ENCODE measurements at regions not wholly inside any gene's neighbourhood (a gene's known extent, or its start where the extent isn't known, plus 50 kb on each side); places are given as distances from the start of the nearest gene placed in this dataset.
A peak's percentile ranks its signal among the peaks of the same experiment; 100 is the strongest.

- peak; percentile 68 for DNase-seq (ENCODE audit: low read depth)
- H3K4me3 ChIP-seq (ENCODE audit: low read length) = no peak overlapping the region
- TF ChIP-seq CTCF (conservative IDR thresholded peaks at IDR 0.05; ENCODE audit: low read length) = no peak
These were observed 153.6 kb downstream of the VEGFA start for GRCh38 chr6:43923376-43924221.

- DNase-seq (ENCODE audit: low read depth) = no peak
- no peak for TF ChIP-seq CTCF (conservative IDR thresholded peaks at IDR 0.05; ENCODE audit: low read length)
These were observed 152.7 kb downstream of the VEGFA start for GRCh38 chr6:43922426-43923375.

DNA sequence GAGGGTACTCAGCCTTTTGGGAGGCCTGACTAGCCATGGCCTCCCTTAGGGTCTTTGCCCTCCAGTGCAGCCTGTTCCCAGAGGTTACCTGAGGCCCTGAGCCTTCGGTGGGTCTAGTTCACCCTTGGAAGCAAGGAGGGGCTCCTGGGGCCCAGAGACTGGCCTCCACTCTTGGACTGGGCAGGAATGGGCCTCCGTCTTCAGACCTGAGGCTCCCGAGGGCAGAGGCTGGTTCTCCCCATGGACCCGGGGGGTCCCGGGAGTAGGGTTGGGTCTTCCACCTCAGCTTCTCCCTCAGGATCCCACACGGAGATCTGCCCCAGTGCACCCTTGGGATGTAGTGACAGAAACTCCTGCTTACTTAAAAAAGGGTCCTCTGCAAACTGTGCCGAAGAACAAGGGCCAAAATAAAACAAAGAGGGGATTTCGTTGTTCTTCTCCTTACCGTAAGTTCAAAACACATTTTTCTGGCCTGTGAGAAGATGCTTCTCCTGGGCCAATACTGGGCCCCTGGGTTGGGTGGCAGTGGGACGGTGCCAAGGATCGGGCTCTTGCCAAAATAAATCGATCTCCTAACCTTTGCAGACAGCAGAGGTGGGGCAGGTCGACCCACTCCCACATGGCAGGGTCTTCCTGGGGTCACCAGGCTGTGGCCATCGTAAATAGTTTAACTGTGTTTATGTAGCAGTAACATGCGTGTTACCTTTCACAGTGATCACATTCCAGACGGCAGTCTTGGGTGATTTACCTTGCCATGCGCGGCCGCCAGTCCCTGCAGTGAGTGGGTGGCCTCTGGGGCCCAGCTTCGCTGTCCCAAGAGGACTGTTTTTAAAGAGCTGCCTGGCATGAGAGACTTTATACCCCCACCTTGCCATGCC, 151.8 kb downstream of the VEGFA start:
- no peak overlapping the region for H3K4me3 ChIP-seq (ENCODE audit: low read length)
- TF ChIP-seq CTCF (conservative IDR thresholded peaks at IDR 0.05; ENCODE audit: low read length) = no peak
- DNase-seq (ENCODE audit: low read depth) = no peak

More at GRCh38 chr6:43922426-43923375, 152.7 kb downstream of the VEGFA start:
- H3K4me3 ChIP-seq (ENCODE audit: low read length) = no peak overlapping the region

- TF ChIP-seq CTCF (conservative IDR thresholded peaks at IDR 0.05; ENCODE audit: low read length) = no peak
- no peak for DNase-seq (ENCODE audit: low read depth)
- H3K4me3 ChIP-seq (ENCODE audit: low read length) = no peak overlapping the region
These were observed 151.0 kb downstream of the VEGFA start for GRCh38 chr6:43921039-43921438.

GRCh38 chr6:43919774-43920173, 149.8 kb downstream of the VEGFA start:
- no peak for TF ChIP-seq CTCF (conservative IDR thresholded peaks at IDR 0.05; ENCODE audit: low read length)
- DNase-seq (ENCODE audit: low read depth) = no peak
- no peak overlapping the region for H3K4me3 ChIP-seq (ENCODE audit: low read length)

GRCh38 chr6:43917878-43918382, 147.9 kb downstream of the VEGFA start:
- DNase-seq (ENCODE audit: low read depth) = peak; percentile 43
- TF ChIP-seq CTCF (conservative IDR thresholded peaks at IDR 0.05; ENCODE audit: low read length) = no peak
- H3K4me3 ChIP-seq (ENCODE audit: low read length) = no peak overlapping the region

All from AG10803 (cell line).